NOMO-1 treated with dmso at 0.1 percent for 144 hours (cell line): ENCODE measurements at regions not wholly inside any gene's neighbourhood (a gene's known extent, or its start where the extent isn't known, plus 50 kb on each side); places are given as distances from the start of the nearest gene placed in this dataset.
A peak's percentile ranks its signal among the peaks of the same experiment; 100 is the strongest.
"Not testable (repeated sequence)": the region's sequence is repeated elsewhere in the genome, so short reads cannot be mapped to it uniquely, and the experiment has no call there.

ENCODE experiments used
- DNase-seq: peaks from one replicate; lab custom pipeline; 2025; ENCODE audit not compliant: unreplicated experiment; lab: John Stamatoyannopoulos, UW

GRCh38 chr1:188769936-188770335 lies 1707.7 kb downstream of the BRINP3 start:
- DNase-seq = no peak

GRCh38 chr1:188778578-188778977 lies 1699.1 kb downstream of the BRINP3 start:
- DNase-seq = no peak

- peak; percentile 7 for DNase-seq
Measured at GRCh38 chr1:188782220-188782841, 1695.3 kb downstream of the BRINP3 start.

- no peak for DNase-seq
Measured at GRCh38 chr1:188794969-188795368, 1682.7 kb downstream of the BRINP3 start.

GRCh38 chr1:188812153-188812552 lies 1665.5 kb downstream of the BRINP3 start:
- not testable (repeated sequence) for DNase-seq

- not testable (repeated sequence) for DNase-seq
Measured at GRCh38 chr1:188812836-188813573, 1664.7 kb downstream of the BRINP3 start.

GRCh38 chr1:188817814-188818213 lies 1659.8 kb downstream of the BRINP3 start:
- DNase-seq = no peak

GRCh38 chr1:188822248-188822647 lies 1655.4 kb downstream of the BRINP3 start:
- DNase-seq = no peak

GRCh38 chr1:188825471-188825870 lies 1652.2 kb downstream of the BRINP3 start:
- DNase-seq = no peak

GRCh38 chr1:188826800-188827199 lies 1650.9 kb downstream of the BRINP3 start:
- no peak for DNase-seq

- DNase-seq = no peak
Measured at GRCh38 chr1:188827400-188827799, 1650.3 kb downstream of the BRINP3 start.

GRCh38 chr1:188841111-188841696 lies 1636.5 kb downstream of the BRINP3 start:
- not testable (repeated sequence) for DNase-seq

GRCh38 chr1:188846468-188846867 lies 1631.2 kb downstream of the BRINP3 start:
- DNase-seq = no peak

- no peak for DNase-seq
Measured at GRCh38 chr1:188857526-188858087, 1620.1 kb downstream of the BRINP3 start.

- no peak for DNase-seq
Measured at GRCh38 chr1:188867614-188868013, 1610.0 kb downstream of the BRINP3 start.

GRCh38 chr1:188871164-188871563 lies 1606.5 kb downstream of the BRINP3 start:
- no peak for DNase-seq

GRCh38 chr1:188872376-188872775 lies 1605.3 kb downstream of the BRINP3 start:
- DNase-seq = no peak

- no peak for DNase-seq
Measured at GRCh38 chr1:188877668-188878067, 1600.0 kb downstream of the BRINP3 start.

- no peak for DNase-seq
Measured at GRCh38 chr1:188888386-188888785, 1589.3 kb downstream of the BRINP3 start.

GRCh38 chr1:188889166-188889565 lies 1588.5 kb downstream of the BRINP3 start:
- DNase-seq = no peak

GRCh38 chr1:188891958-188892357 lies 1585.7 kb downstream of the BRINP3 start:
- no peak for DNase-seq

- DNase-seq = no peak
Measured at GRCh38 chr1:188895611-188896010, 1582.1 kb downstream of the BRINP3 start.
